Keratinocyte (primary cell): ENCODE measurements at regions not wholly inside any gene's neighbourhood (a gene's known extent, or its start where the extent isn't known, plus 50 kb on each side); places are given as distances from the start of the nearest gene placed in this dataset.

Source experiments
- DNase-seq: peaks from one replicate; pipeline ENCODE4 v3.0.0-alpha.2; 2011; ENCODE audit warnings: low read depth, missing footprints, low spot score
- FAIRE-seq: peaks from 2 replicates; lab custom pipeline; 2011; peaks lifted over from hg19 to GRCh38; lab: Jason Lieb, UNC
- H2AFZ ChIP-seq: 2 replicates; pipeline ENCODE4 v1.6.0; 2012; ENCODE audit warnings: low read length, control low read depth, inconsistent platforms; ENCODE audit not compliant: control insufficient read depth
- H3K27ac ChIP-seq: 2 replicates; pipeline ENCODE4 v1.5.1; 2011; ENCODE audit warnings: low read length; ENCODE audit not compliant: control insufficient read depth, insufficient read depth
- H3K27me3 ChIP-seq: 3 replicates; pipeline ENCODE4 v1.6.0; 2011; ENCODE audit warnings: low read length; ENCODE audit not compliant: control insufficient read depth, insufficient read depth; ENCODE audit errors: extremely low read depth
- H3K36me3 ChIP-seq, 2 experiments: 2 replicates in 1 of 2; 3 replicates in 1 of 2; pipeline ENCODE4 v1.5.1; 2011; ENCODE audit warnings: low read length in 2 of 2, mild to moderate bottlenecking in 1 of 2; ENCODE audit not compliant: control insufficient read depth in 2 of 2, insufficient read depth in 2 of 2; ENCODE audit errors: extremely low read depth in 1 of 2
- H3K4me1 ChIP-seq: 3 replicates; pipeline ENCODE4 v1.5.1; 2011; ENCODE audit warnings: low read length; ENCODE audit not compliant: control insufficient read depth, insufficient read depth; ENCODE audit errors: extremely low read depth
- H3K4me2 ChIP-seq: 3 replicates; pipeline ENCODE4 v1.6.0; 2011; ENCODE audit warnings: low read depth, low read length; ENCODE audit not compliant: control insufficient read depth, insufficient read depth; ENCODE audit errors: extremely low read depth
- H3K4me3 ChIP-seq, 3 experiments: fragments of 200-600 bp in 1 of 3; sonication (generic) in 1 of 3; 2 replicates in 2 of 3; 3 replicates in 1 of 3; pipeline ENCODE4 v1.5.1; 2011 to 2016; ENCODE audit warnings: low read length in 3 of 3, mild to moderate bottlenecking in 3 of 3, control low read depth in 2 of 3, inconsistent platforms in 1 of 3, low read depth in 1 of 3, mixed read lengths in 1 of 3, mixed run types in 1 of 3, moderate library complexity in 1 of 3; ENCODE audit not compliant: control insufficient read depth in 2 of 3, insufficient read depth in 2 of 3; ENCODE audit errors: extremely low read depth in 1 of 3
- H3K79me2 ChIP-seq: 2 replicates; pipeline ENCODE4 v1.6.0; 2012; ENCODE audit warnings: low read length; ENCODE audit not compliant: control insufficient read depth, insufficient read depth
- H3K9ac ChIP-seq: 3 replicates; pipeline ENCODE4 v1.6.0; 2011; ENCODE audit warnings: low read length; ENCODE audit not compliant: control insufficient read depth, insufficient read depth; ENCODE audit errors: extremely low read depth
- H3K9me1 ChIP-seq: 3 replicates; pipeline ENCODE4 v1.6.0; 2011; ENCODE audit warnings: low read length; ENCODE audit not compliant: control insufficient read depth, insufficient read depth; ENCODE audit errors: extremely low read depth
- H3K9me3 ChIP-seq: 2 replicates; pipeline ENCODE4 v1.5.1; 2012; ENCODE audit warnings: low read depth, low read length; ENCODE audit not compliant: control insufficient read depth
- H4K20me1 ChIP-seq: 3 replicates; pipeline ENCODE4 v1.6.0; 2011; ENCODE audit warnings: low read length; ENCODE audit not compliant: control insufficient read depth, insufficient read depth; ENCODE audit errors: extremely low read depth
- EZH2 ChIP-seq: IDR thresholded peaks from one replicate; pipeline ENCODE4 v1.6.1; 2012; ENCODE audit warnings: inconsistent platforms, mild to moderate bottlenecking, low read length, moderate library complexity
- dilution Hi-C: fragments of 300-500 bp; cut with MboI; formaldehyde crosslinking; loops from one replicate; pipeline ENCODE4 v1.7.0; 2020; ENCODE audit warnings: low sequenced_read_pairs; ENCODE audit not compliant: extremely low pct_ligation_motif_present
- TF ChIP-seq, protein P1 (sequence below), 3 experiments: IDR thresholded peaks in 1 of 3; conservative IDR thresholded peaks in 1 of 3; optimal IDR thresholded peaks in 1 of 3; 2 replicates in 2 of 3; 3 replicates in 1 of 3; pipeline versions ENCODE3 to v1.5.1; 2011; ENCODE audit warnings: low read length in 3 of 3, mild to moderate bottlenecking in 3 of 3, moderate library complexity in 2 of 3, control low read depth in 1 of 3, inconsistent platforms in 1 of 3; ENCODE audit not compliant: insufficient read depth in 2 of 3; ENCODE audit errors: extremely low read depth in 1 of 3

DNA sequence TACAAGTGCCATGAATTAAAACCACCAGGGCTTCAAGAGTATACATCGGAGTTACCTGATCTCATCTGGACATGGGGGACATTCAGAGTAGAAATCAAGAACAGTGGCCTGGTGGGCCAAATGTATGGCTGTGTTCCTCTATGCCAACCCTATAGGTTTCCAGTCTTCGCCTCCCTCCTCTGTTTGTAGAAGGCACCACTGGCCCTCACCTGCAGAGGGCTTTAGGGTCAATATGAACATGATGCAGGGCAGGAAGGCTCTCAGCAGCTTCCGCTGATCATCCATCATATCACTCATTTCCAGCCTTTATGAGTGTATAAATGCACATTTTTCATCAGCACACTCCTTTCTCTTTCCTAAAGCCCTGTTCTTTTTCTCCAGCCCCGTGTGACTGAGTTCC lies 555.5 kb upstream of the BRINP1 start:
- no peak for FAIRE-seq
- no peaks in the 10 kb centered on the region for H3K9me3 ChIP-seq
- dilution Hi-C loops: no loop called here
- no peaks in the 10 kb centered on the region for H3K79me2 ChIP-seq
- H3K4me2 ChIP-seq: no peak overlapping the region
- no peak overlapping the region for H3K27ac ChIP-seq
- TF ChIP-seq EZH2: no peak
- no peaks in the 10 kb centered on the region for H3K4me1 ChIP-seq
- no peaks in the 10 kb centered on the region for H3K9me1 ChIP-seq
- no peak for DNase-seq
- H3K4me3 ChIP-seq: no peak overlapping the region
- no peaks in the 10 kb centered on the region for H3K27me3 ChIP-seq
- no peaks in the 10 kb centered on the region for H3K36me3 ChIP-seq
- no peak overlapping the region for H3K9ac ChIP-seq
- no peaks in the 10 kb centered on the region for H4K20me1 ChIP-seq
- no peak overlapping the region for H2AFZ ChIP-seq

DNA sequence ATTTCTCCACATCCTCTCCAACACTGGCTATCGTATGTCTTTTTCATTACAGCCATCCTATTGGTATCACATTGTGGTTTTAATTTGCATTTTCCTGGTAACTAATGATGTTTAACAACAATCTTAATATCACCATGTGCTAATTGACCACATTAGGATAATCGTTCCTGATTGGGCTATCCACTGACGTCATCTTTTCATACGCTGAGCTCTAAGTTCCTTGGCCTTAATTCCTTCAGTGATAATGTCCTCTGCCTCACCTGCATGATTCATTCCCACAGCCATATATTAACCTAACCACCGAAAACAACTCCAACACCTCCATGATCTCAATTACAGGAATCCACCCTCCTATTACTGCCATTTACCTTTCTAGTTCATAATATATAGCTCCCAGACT lies 547.9 kb upstream of the BRINP1 start:
- Histone ChIP-seq H3K9me1 (no peaks in the 10 kb centered on the region), H4K20me1 (no peaks in the 10 kb centered on the region), H3K9me3 (no peaks in the 10 kb centered on the region), H3K9ac (no peak overlapping the region), H3K4me3 (no peak overlapping the region), H3K4me1 (no peaks in the 10 kb centered on the region), H2AFZ (no peak overlapping the region), H3K4me2 (no peak overlapping the region), H3K36me3 (no peaks in the 10 kb centered on the region), H3K27ac (no peak overlapping the region), H3K79me2 (no peaks in the 10 kb centered on the region), H3K27me3 (no peaks in the 10 kb centered on the region)
- FAIRE-seq (no peak), DNase-seq (no peak)
- no peak for TF ChIP-seq EZH2
- TF ChIP-seq, protein P1, sequence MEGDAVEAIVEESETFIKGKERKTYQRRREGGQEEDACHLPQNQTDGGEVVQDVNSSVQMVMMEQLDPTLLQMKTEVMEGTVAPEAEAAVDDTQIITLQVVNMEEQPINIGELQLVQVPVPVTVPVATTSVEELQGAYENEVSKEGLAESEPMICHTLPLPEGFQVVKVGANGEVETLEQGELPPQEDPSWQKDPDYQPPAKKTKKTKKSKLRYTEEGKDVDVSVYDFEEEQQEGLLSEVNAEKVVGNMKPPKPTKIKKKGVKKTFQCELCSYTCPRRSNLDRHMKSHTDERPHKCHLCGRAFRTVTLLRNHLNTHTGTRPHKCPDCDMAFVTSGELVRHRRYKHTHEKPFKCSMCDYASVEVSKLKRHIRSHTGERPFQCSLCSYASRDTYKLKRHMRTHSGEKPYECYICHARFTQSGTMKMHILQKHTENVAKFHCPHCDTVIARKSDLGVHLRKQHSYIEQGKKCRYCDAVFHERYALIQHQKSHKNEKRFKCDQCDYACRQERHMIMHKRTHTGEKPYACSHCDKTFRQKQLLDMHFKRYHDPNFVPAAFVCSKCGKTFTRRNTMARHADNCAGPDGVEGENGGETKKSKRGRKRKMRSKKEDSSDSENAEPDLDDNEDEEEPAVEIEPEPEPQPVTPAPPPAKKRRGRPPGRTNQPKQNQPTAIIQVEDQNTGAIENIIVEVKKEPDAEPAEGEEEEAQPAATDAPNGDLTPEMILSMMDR (optimal IDR thresholded peaks at IDR 0.05 in 1 of 3, IDR thresholded peaks at IDR 0.05 in 1 of 3, conservative IDR thresholded peaks at IDR 0.05 in 1 of 3; ENCODE audit: extremely low read depth in 1 of 3, insufficient read depth in 2 of 3, low read length in 3 of 3): no peak
- dilution Hi-C loops: no loop called here

DNA sequence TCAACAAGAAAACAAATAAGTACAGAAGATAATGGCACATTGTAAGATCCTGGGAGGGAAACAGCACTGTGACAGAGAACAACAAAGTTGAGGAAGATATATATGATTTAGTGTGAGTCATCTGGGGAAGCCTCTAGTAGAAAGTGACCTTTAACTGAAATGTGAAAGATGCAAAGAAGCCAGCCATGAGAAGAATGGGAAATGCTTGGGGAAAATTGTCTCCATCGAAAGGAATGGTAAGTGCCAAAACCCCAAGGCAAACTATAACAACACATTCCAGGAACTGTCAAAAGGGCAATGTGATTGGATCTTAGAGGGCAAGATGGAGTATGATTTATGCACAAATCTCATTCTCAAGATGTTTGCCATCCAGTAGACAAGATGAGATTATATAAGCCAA lies 537.8 kb upstream of the BRINP1 start:
- FAIRE-seq (no peak), DNase-seq (no peak)
- no peaks in the 10 kb centered on the region for H3K79me2 ChIP-seq
- no peaks in the 10 kb centered on the region for H3K9me1 ChIP-seq
- H3K4me1 ChIP-seq: no peaks in the 10 kb centered on the region
- H3K27me3 ChIP-seq: no peaks in the 10 kb centered on the region
- no peak overlapping the region for H3K9ac ChIP-seq
- no peak overlapping the region for H3K27ac ChIP-seq
- no peaks in the 10 kb centered on the region for H3K36me3 ChIP-seq
- H3K4me3 ChIP-seq: no peak overlapping the region
- no peaks in the 10 kb centered on the region for H3K9me3 ChIP-seq
- no peaks in the 10 kb centered on the region for H4K20me1 ChIP-seq
- H3K4me2 ChIP-seq: no peak overlapping the region
- H2AFZ ChIP-seq: no peak overlapping the region
- dilution Hi-C loops: no loop called here
- TF ChIP-seq EZH2: no peak
- TF ChIP-seq, protein P1 (optimal IDR thresholded peaks at IDR 0.05 in 1 of 3, IDR thresholded peaks at IDR 0.05 in 1 of 3, conservative IDR thresholded peaks at IDR 0.05 in 1 of 3; ENCODE audit: extremely low read depth in 1 of 3, insufficient read depth in 2 of 3, low read length in 3 of 3): no peak
